HG03571 (cell line): ENCODE measurements at regions not wholly inside any gene's neighbourhood (a gene's known extent, or its start where the extent isn't known, plus 50 kb on each side); places are given as distances from the start of the nearest gene placed in this dataset.
"Not testable (repeated sequence)": the region's sequence is repeated elsewhere in the genome, so short reads cannot be mapped to it uniquely, and the experiment has no call there.

Experiments used
- ATAC-seq: cut with Tn5 transposase; IDR thresholded peaks from one replicate; pipeline ENCODE4 v1.9.1; 2021; ENCODE audit not compliant: unreplicated experiment

DNA sequence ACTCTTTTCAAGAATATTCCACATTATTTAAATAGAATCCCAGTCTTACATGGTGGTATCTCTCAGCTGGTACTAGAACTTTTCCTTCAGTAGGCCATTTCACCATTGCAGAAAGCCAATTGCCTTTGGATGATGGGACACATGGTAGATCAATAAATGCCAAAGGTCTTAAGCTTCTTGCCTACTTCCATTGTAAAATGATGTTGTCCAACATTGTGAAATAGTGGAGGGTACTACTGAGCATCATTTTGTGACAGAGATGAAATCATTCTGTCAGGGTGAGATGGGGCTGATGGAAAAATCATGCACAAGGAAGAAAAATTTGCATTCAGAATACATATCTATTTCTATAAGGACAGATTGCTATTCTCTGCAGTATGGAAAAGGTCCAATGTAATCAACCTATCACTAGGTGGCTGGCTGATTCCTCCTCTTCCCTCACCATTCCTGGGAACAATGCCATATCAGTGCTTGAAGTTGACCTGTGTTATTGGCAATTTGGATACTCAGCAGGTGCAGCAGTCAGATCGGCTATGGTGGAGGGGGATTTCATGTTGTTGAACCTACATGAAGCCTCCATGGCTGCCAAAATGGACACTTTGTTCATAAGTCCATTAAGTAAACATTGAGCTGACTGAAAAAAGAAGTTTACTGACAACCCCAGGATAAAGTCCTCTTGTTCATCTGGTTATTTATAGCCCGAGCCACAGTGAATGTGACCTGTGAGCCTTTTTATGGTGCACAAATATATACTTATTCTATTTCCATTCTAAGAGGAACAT, 596.9 kb upstream of the ARPP21 start:
- no peak for ATAC-seq

DNA sequence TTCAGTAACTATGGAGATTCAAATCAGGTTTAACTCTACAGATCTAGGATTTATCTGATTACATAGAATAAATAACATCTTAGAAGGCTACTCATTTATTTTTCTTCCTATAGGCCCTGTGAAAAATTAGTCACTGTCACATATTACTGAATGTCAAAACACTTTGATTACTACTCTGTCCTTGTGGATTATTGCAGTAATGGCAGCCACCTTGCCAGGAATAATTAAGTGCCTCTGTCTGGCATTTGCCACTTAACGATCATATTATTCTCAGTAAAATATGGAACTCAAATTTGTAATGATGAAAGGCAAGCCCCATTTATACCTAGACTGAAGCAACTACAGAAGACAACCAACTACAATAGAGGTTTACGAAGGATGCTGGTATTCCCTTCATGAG, 596.3 kb upstream of the ARPP21 start:
- no peak for ATAC-seq

DNA sequence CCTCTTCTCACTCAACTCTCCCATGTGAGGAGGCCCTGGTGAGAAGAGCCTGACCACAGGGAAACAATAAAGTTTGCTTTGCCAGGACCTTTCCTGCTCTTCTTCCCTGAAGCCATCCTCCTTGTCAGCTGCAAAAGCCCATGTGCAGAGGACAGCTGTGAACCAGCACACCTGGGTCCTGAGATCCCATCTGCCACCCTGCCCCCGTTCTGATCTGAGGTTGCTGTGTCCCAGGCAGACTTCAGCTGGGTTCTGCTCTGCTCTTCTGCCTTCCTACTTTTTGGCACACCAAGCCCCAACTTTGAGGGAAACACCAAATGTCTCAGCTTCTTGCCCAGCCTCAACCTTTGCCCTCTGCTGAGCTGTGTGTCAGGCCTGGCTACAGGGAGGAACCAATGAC, 595.1 kb upstream of the ARPP21 start:
- ATAC-seq, result no peak

DNA sequence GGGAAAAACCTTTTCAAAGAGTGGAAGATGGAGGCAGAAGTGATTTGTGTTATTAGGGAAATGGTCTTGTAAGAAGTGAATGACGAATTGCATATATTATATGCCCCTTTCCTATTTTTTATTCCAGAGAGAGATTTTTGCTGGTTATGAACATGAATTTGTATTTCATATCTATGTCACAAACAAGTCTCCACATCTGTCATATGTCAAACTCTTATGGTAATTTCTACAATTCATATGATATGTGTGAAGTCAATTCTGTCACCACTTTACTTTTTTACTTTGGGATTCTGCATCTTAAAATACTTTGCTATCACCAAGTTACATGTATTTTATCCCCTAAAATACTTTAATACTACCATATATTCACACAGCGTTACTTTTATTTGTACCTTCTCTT, 594.2 kb upstream of the ARPP21 start:
- ATAC-seq, result no peak

- no peak for ATAC-seq
Measured at GRCh38 chr3:35064761-35065160, 574.6 kb upstream of the ARPP21 start.

GRCh38 chr3:35065891-35066290, 573.4 kb upstream of the ARPP21 start:
- ATAC-seq, result no peak

- no peak for ATAC-seq
Measured at GRCh38 chr3:35067750-35068149, 571.6 kb upstream of the ARPP21 start.

- no peak for ATAC-seq
Measured at GRCh38 chr3:35070088-35070487, 569.2 kb upstream of the ARPP21 start.

- no peak for ATAC-seq
Measured at GRCh38 chr3:35071772-35072171, 567.6 kb upstream of the ARPP21 start.

DNA sequence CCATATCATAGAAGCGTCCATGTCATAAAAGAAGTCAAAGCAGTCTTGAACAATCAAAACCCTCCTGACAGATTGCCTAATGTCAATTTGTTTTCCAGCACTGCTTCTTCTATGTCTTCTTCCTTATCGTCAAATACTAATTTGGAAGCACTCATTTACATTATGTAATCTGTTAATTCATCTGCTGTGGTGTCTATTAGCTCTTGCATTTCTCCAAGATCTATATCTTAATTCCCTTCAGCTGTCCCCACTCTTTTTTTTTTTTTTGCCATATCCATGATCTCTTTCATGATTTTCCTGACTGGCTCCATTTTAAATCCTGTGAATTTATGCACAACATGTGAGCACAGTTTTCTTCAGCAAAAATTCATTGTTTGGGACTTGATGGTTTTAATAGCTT, 560.5 kb upstream of the ARPP21 start:
- ATAC-seq, result no peak

DNA sequence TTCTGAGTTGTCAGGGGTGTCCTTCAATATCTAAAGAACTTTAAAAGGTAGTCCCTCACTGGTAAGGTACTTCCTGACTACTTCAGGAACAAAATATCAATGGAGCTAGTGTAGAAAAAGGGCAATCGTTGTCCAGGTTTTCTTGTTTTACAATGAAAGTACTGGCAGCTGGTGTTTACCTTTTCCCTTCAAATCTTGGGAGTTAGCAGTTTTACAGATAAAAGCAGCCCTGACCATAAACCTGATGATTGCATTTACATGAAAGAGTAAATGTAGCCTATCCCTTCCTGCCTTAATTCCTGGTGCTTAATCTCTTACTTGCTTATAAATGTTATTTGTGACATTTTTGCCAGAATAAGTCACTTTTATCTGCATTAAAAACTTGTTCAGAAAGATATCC, 559.9 kb upstream of the ARPP21 start:
- ATAC-seq, result no peak

DNA sequence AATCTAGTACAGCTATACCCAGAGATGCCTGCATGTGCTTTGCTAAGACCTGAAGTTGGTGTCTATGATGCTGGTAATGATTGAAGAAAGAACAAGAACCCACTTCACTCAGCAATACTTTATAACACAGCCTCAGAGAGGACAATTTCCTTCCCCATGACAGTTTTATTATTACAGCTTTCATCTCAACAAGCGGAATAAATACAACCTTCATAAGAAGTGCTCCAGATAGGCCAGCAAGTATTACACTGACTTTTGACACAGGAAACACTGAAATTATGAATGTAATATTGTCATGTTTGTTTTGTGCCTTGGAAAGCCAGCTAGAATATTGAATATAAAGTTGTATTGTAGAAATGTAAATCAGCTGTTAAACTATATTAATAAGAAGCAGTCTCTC, 557.4 kb upstream of the ARPP21 start:
- ATAC-seq, result no peak

- ATAC-seq, result no peak
Measured at GRCh38 chr3:35088943-35089342, 550.4 kb upstream of the ARPP21 start.

- no peak for ATAC-seq
Measured at GRCh38 chr3:35114686-35115085, 524.6 kb upstream of the ARPP21 start.

- no peak for ATAC-seq
Measured at GRCh38 chr3:35120026-35120425, 519.3 kb upstream of the ARPP21 start.

DNA sequence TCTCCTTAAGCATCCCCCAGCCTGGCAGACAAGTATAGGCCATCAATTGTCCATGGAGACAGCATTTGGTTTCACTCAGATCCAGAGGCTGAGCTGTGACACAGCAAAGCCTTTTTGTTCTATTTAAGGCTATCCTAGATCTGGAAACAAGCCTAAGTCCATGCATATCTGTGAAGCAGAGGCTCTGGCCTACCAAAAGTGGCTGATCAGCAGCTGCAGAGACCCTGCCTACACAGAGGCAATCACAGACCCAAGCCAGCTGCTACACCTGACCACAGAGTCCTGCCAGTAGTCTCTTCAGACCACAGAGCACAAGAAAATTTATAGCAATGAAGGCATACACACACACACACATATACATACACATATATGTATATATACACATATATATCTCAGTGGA, 501.7 kb upstream of the ARPP21 start:
- no peak for ATAC-seq

DNA sequence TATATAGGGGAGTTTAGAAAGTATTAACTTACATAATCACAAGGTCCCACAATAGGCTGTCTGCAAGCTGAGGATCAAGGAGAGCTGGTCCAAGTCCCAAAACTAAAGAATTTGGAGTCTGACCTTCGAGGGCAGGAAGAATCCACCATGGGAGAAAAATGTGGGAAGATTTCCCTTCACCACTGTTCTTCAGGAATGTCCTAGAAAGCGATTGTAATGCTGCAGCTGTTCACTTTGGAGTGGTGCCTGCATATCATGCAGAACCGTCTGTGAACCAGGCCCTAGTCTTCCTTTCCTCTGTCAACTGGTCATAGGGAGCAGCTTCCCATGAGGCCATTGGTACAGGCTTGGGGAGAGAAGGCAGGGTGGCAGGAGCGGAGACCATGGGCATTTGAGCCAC, 497.9 kb upstream of the ARPP21 start:
- no peak for ATAC-seq

- no peak for ATAC-seq
Measured at GRCh38 chr3:35144011-35144410, 495.3 kb upstream of the ARPP21 start.

- ATAC-seq, result not testable (repeated sequence)
Measured at GRCh38 chr3:35146256-35147035, 492.9 kb upstream of the ARPP21 start.

DNA sequence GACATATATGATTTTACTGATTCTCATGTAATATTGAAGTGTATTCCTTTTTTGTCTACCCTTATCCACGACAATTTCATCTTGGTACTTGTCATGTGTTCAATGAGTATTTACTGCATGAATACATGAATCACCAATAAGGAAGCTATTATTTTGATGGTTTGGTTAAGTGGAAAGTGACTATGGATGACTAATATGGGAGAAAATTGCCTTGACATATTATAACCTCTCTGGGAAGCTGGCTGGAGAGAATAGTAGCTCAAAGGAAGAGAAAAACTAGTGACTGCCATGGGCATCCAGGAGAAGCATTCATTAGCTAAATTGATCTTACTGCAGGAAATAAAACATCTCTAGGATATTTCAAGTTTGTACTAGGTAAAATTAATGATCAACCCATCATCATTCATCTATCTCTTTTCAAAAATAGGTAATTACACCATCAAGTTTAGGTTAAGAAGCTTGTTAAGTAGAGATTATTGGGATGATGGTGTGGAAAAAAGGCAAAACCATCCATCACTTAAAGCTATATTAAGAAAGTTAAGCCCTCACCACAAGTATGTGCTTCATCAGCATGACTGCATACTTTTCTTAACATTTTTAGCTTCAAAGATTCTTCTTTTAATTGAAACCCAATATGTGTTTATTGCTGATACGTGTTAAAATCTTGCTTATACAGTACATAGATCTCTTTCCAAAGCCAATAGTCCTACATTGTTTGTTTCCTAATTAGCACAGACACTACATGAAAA, 455.2 kb upstream of the ARPP21 start:
- no peak for ATAC-seq

- ATAC-seq, result no peak
Measured at GRCh38 chr3:35184775-35185174, 454.6 kb upstream of the ARPP21 start.

- no peak for ATAC-seq
Measured at GRCh38 chr3:35187908-35188307, 451.4 kb upstream of the ARPP21 start.
